Endothelial cell of umbilical vein (primary cell): ENCODE measurements at regions not wholly inside any gene's neighbourhood (a gene's known extent, or its start where the extent isn't known, plus 50 kb on each side); places are given as distances from the start of the nearest gene placed in this dataset.
"Not testable (repeated sequence)": the region's sequence is repeated elsewhere in the genome, so short reads cannot be mapped to it uniquely, and the experiment has no call there.

Experiments used
- BruUV-seq: library from RNA; stranded (reverse); fragments of 400-500 nt; replicated peaks from 2 replicates; lab custom pipeline; 2021; lab: Mats Ljungman, UMichigan
- CTCF ChIA-PET: fragments of 300-600, 350-600 bp; sonication (Branson Sonifier 250); formaldehyde crosslinking; loops from one replicate; lab custom pipeline; 2021; ENCODE audit warnings: antibody characterized with exemption, inconsistent platforms; lab: Charles Lee
- POLR2A ChIA-PET: fragments of 300-600, 350-600 bp; sonication (Branson Sonifier 250); formaldehyde crosslinking; loops from one replicate; lab custom pipeline; 2021; ENCODE audit warnings: antibody characterized with exemption, inconsistent platforms; lab: Charles Lee
- DNase-seq: peaks from one replicate; pipeline ENCODE4 v3.0.0-alpha.2; 2011; ENCODE audit warnings: low read depth, low spot score
- FAIRE-seq: peaks from 2 replicates; lab custom pipeline; 2011; peaks lifted over from hg19 to GRCh38; lab: Jason Lieb, UNC
- H2AFZ ChIP-seq: 2 replicates; pipeline ENCODE4 v1.6.0; 2012; ENCODE audit warnings: low read depth, low read length, control low read depth, inconsistent platforms
- H3K27ac ChIP-seq: 2 replicates; pipeline ENCODE4 v1.5.1; 2011; ENCODE audit warnings: low read depth, mild to moderate bottlenecking, control low read depth, low read length, moderate library complexity; ENCODE audit not compliant: insufficient read depth
- H3K27me3 ChIP-seq, 2 experiments: 2 replicates each; pipeline versions ENCODE4 v1.6.0 to v1.6.1; 2011; ENCODE audit warnings: low read length in 2 of 2, mixed read lengths in 1 of 2; ENCODE audit not compliant: control insufficient read depth in 2 of 2, insufficient read depth in 2 of 2
- H3K36me3 ChIP-seq, 2 experiments: 2 replicates in 1 of 2; 3 replicates in 1 of 2; pipeline ENCODE4 v1.5.1; 2011; ENCODE audit warnings: low read length in 2 of 2, mild to moderate bottlenecking in 1 of 2, moderate library complexity in 1 of 2; ENCODE audit not compliant: control insufficient read depth in 2 of 2, insufficient read depth in 2 of 2; ENCODE audit errors: extremely low read depth in 1 of 2
- H3K4me1 ChIP-seq: 3 replicates; pipeline ENCODE4 v1.5.1; 2011; ENCODE audit warnings: mild to moderate bottlenecking, low read length; ENCODE audit not compliant: control insufficient read depth, insufficient read depth; ENCODE audit errors: extremely low read depth
- H3K4me2 ChIP-seq: 2 replicates; pipeline ENCODE4 v1.6.1; 2011; ENCODE audit warnings: low read length, control low read depth, mixed read lengths; ENCODE audit not compliant: insufficient read depth
- H3K4me3 ChIP-seq, 3 experiments: fragments of 200-600 bp in 1 of 3; sonication (generic), shearing (Covaris generic) in 1 of 3; replicated peaks in 1 of 3; 2 replicates each; pipeline ENCODE4 v1.5.1; 2011 to 2016; ENCODE audit warnings: control low read depth in 3 of 3, low read length in 3 of 3, mild to moderate bottlenecking in 2 of 3, inconsistent platforms in 1 of 3, low read depth in 1 of 3, moderate library complexity in 1 of 3; ENCODE audit not compliant: insufficient read depth in 1 of 3
- H3K79me2 ChIP-seq: 2 replicates; pipeline ENCODE4 v1.6.0; 2012; ENCODE audit warnings: low read length, inconsistent platforms; ENCODE audit not compliant: control insufficient read depth, insufficient read depth
- H3K9ac ChIP-seq: replicated peaks from 2 replicates; pipeline ENCODE3; 2011; ENCODE audit warnings: low read length, control low read depth; ENCODE audit not compliant: insufficient read depth; ENCODE audit errors: extremely low read depth
- H3K9me1 ChIP-seq: replicated peaks from 3 replicates; pipeline ENCODE4 v1.6.0; 2011; ENCODE audit warnings: mild to moderate bottlenecking, low read length; ENCODE audit not compliant: control insufficient read depth, insufficient read depth; ENCODE audit errors: extremely low read depth
- H3K9me3 ChIP-seq: replicated peaks from 2 replicates; pipeline ENCODE4 v1.5.1; 2012; ENCODE audit warnings: low read length, inconsistent platforms; ENCODE audit not compliant: control insufficient read depth, insufficient read depth
- H4K20me1 ChIP-seq: replicated peaks from 2 replicates; pipeline ENCODE3; 2011; ENCODE audit warnings: mild to moderate bottlenecking, low read length; ENCODE audit not compliant: control insufficient read depth, insufficient read depth; ENCODE audit errors: extremely low read depth
- CTCF ChIP-seq, 2 donors: IDR thresholded peaks; 1 replicate in 1 of 2; 2 replicates in 1 of 2; pipeline ENCODE4 v1.5.1; 2011; ENCODE audit warnings: low read length in 2 of 2, mild to moderate bottlenecking in 2 of 2, moderate library complexity in 2 of 2, control low read depth in 1 of 2, inconsistent platforms in 1 of 2, low read depth in 1 of 2; ENCODE audit not compliant: insufficient read depth in 1 of 2; ENCODE audit errors: extremely low read depth in 1 of 2
- FOS ChIP-seq: IDR thresholded peaks from 2 replicates; pipeline ENCODE4 v1.6.1; 2011; ENCODE audit warnings: mild to moderate bottlenecking, low read length, moderate library complexity, borderline replicate concordance; ENCODE audit not compliant: insufficient read depth
- GATA2 ChIP-seq: IDR thresholded peaks from 2 replicates; pipeline ENCODE4 v1.7.0; 2011; ENCODE audit warnings: low read depth, mild to moderate bottlenecking, moderate library complexity, mixed read lengths, low read length; ENCODE audit not compliant: insufficient read length, insufficient read depth
- dilution Hi-C: fragments of 300-500 bp; cut with MboI; formaldehyde crosslinking; loops from one replicate; pipeline ENCODE4 v1.15.0; 2019; ENCODE audit warnings: low sequenced_read_pairs; ENCODE audit not compliant: extremely low pct_ligation_motif_present
- intact Hi-C: fragments of 100-400 bp; cut with micrococcal nuclease; formaldehyde crosslinking; loops from one replicate; pipeline ENCODE4 v1.10.0; 2022

DNA sequence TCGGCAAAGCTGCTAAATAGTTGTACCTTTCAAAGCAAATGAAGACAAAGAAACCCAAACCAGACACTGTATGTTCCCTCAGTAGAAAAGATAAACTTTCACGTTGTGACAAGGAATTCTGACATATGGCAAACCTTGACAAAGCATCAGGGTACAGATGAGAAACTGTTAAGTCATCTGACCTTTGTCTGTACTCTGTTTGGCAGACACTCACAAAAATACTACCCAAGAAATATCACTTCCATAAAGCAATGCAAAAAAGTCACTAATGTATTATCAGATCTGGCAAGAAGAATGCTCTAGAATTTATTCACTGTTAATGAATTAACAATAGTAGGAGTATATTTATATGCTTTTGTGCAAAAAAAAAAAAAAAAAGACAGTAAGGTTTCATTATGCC lies 843.7 kb downstream of the DIAPH3 start:
- Histone ChIP-seq H3K9me3 (no peaks in the 10 kb centered on the region), H3K4me2 (peak overlapping the region; percentile 62), H3K9me1 (no peaks in the 10 kb centered on the region), H3K4me3 (no peak overlapping the region), H3K9ac (no peak overlapping the region), H3K27me3 (no peaks in the 10 kb centered on the region), H2AFZ (peak overlapping the region; percentile 74), H3K4me1 (peaks cover 23% of the 10 kb centered on the region), H3K27ac (peak overlapping the region; percentile 53), H3K79me2 (no peaks in the 10 kb centered on the region), H3K36me3 (no peaks in the 10 kb centered on the region), H4K20me1 (no peaks in the 10 kb centered on the region)
- ChIA-PET POLR2A (no interaction called here), CTCF (interaction anchor here (0.9 to 4.5 kb wide), 3 partner anchors 37 to 1686 kb away, joined by 4 to 41 read pairs (median 4); partner anchors contain the start of gene PCDH17)
- TF ChIP-seq GATA2 (peak; percentile 55), CTCF (IDR thresholded peaks at IDR 0.05; ENCODE audit: extremely low read depth in 1 of 2, insufficient read depth in 1 of 2, low read depth in 1 of 2, low read length in 2 of 2) (no peak), FOS (no peak)
- dilution Hi-C loops = no loop called here
- BruUV-seq = no TSS peak
- DNase-seq (peak; percentile 47), FAIRE-seq (no peak)
- intact Hi-C loops = no loop called here

DNA sequence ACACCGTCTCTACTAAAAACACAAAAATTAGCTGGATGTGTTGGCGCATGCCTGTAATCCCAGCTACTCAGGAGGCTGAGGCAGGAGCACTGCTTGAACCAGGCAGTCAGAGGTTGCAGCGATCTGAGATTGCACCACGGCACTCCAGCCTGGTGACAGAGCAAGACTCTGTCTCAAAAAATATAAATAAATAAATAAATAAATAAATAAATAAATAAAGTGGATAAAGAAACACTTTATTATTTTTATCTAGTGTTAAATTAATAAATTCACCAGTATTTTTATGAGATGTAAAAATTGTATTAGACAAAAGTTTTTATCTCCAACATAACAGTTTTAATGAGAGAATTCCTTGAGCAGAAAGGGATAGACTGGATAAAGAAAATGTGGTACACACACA lies 839.3 kb downstream of the DIAPH3 start:
- FAIRE-seq, H3K9me1 ChIP-seq, H3K9me3 ChIP-seq, DNase-seq, H3K27me3 ChIP-seq, CTCF ChIA-PET, H3K4me3 ChIP-seq, H4K20me1 ChIP-seq, intact Hi-C loops, H3K27ac ChIP-seq, dilution Hi-C loops, H3K36me3 ChIP-seq, BruUV-seq, H3K9ac ChIP-seq, POLR2A ChIA-PET, H3K79me2 ChIP-seq, H2AFZ ChIP-seq, H3K4me2 ChIP-seq: not testable (repeated sequence)
- H3K4me1 ChIP-seq = peaks cover 12% of the 10 kb centered on the region
